ENCODE measurements at regions not wholly inside any gene's neighbourhood (a gene's known extent, or its start where the extent isn't known, plus 50 kb on each side); places are given as distances from the start of the nearest gene placed in this dataset.
A peak's percentile ranks its signal among the peaks of the same experiment; 100 is the strongest.

DNA sequence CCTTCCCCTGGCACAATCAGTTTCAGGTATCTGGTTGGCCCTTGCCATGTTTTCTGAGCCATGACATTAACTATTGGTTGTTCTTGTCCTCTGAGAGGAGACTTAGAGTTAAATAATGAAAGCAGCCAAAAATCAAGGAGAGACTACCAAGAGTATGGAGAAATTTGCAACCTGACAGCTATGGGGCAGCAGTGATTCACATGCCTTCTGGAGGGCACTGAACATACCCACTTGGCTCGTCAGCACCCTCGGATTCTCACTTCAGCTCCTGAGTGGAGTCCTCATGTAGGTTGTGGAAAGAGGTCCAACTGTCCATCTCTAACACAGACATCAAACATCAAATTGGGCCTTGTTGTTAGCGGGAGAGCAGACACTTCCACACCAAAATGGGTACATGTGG, 265.6 kb downstream of the EBLN2 start:
- Histone ChIP-seq H3K27me3 (ENCODE audit: insufficient read depth, low read depth, severe bottlenecking) (no peaks in the 10 kb centered on the region), H3K4me3 (ENCODE audit: low read depth, low read length) (no peak overlapping the region), H3K9me3 (ENCODE audit: severe bottlenecking) (peaks cover 11% of the 10 kb centered on the region), H3K27ac (no peak overlapping the region), H3K36me3 (no peaks in the 10 kb centered on the region)
- DNase-seq, result no peak
- TF ChIP-seq, protein P1, sequence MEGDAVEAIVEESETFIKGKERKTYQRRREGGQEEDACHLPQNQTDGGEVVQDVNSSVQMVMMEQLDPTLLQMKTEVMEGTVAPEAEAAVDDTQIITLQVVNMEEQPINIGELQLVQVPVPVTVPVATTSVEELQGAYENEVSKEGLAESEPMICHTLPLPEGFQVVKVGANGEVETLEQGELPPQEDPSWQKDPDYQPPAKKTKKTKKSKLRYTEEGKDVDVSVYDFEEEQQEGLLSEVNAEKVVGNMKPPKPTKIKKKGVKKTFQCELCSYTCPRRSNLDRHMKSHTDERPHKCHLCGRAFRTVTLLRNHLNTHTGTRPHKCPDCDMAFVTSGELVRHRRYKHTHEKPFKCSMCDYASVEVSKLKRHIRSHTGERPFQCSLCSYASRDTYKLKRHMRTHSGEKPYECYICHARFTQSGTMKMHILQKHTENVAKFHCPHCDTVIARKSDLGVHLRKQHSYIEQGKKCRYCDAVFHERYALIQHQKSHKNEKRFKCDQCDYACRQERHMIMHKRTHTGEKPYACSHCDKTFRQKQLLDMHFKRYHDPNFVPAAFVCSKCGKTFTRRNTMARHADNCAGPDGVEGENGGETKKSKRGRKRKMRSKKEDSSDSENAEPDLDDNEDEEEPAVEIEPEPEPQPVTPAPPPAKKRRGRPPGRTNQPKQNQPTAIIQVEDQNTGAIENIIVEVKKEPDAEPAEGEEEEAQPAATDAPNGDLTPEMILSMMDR (IDR thresholded peaks at IDR 0.05; ENCODE audit: low read depth, low read length), result peak; percentile 17; the same call in 1 of the 2 replicates
